GM12878 (cell line): ENCODE measurements at regions not wholly inside any gene's neighbourhood (a gene's known extent, or its start where the extent isn't known, plus 50 kb on each side); places are given as distances from the start of the nearest gene placed in this dataset.

ENCODE experiments used
- ATAC-seq: fragments of 200-7000 bp; cut with Tn5 transposase; 3 replicates; pipeline ENCODE4 v1.9.1; 2020; ENCODE audit warnings: mild to moderate bottlenecking, moderate library complexity
- BruUV-seq: library from RNA; stranded (reverse); fragments of 400-500 nt; replicated peaks from 2 replicates; lab custom pipeline; 2021; lab: Mats Ljungman, UMichigan
- CTCF ChIA-PET: fragments of 300-600 bp; sonication (Branson Sonifier 250); formaldehyde crosslinking; extraction: SDS; loops from one replicate; lab custom pipeline; 2021; ENCODE audit warnings: inconsistent platforms; lab: Yijun Ruan, JAX
- POLR2A ChIA-PET: fragments of 350-600 bp; formaldehyde crosslinking; extraction: SDS; loops from one replicate; lab custom pipeline; 2021; ENCODE audit warnings: inconsistent platforms; lab: Charles Lee
- RAD21 ChIA-PET: fragments of 300-600 bp; sonication (Branson Sonifier 250); formaldehyde crosslinking; loops from one replicate; lab custom pipeline; 2023; ENCODE audit warnings: antibody characterized with exemption; ENCODE audit not compliant: unreplicated experiment; lab: Charles Lee
- SMC1A ChIA-PET: fragments of 300-600 bp; sonication (Branson Sonifier 250); formaldehyde crosslinking; loops from one replicate; lab custom pipeline; 2023; ENCODE audit not compliant: unreplicated experiment, uncharacterized antibody; lab: Charles Lee
- DNase-seq: peaks from one replicate; pipeline ENCODE4 v3.0.0-alpha.2; 2011; ENCODE audit warnings: low read depth, low spot score
- FAIRE-seq: peaks from 3 replicates; lab custom pipeline; 2011; peaks lifted over from hg19 to GRCh38; lab: Jason Lieb, UNC
- H2AFZ ChIP-seq: 2 replicates; pipeline ENCODE4 v1.6.0; 2011; ENCODE audit warnings: low read depth, low read length, control low read depth; ENCODE audit not compliant: control insufficient read depth
- H3K27ac ChIP-seq: 2 replicates; pipeline ENCODE4 v1.5.1; 2011; ENCODE audit warnings: control low read depth; ENCODE audit not compliant: control insufficient read depth, insufficient read depth
- H3K27me3 ChIP-seq, 2 experiments: replicated peaks in 1 of 2; 2 replicates each; pipeline versions ENCODE4 v1.6.0 to v1.6.1; 2011; ENCODE audit warnings: low read length in 1 of 2; ENCODE audit not compliant: control insufficient read depth in 2 of 2, insufficient read depth in 2 of 2
- H3K36me3 ChIP-seq, 2 experiments: 2 replicates each; pipeline ENCODE4 v1.5.1; 2011; ENCODE audit warnings: low read length in 1 of 2; ENCODE audit not compliant: control insufficient read depth in 2 of 2, insufficient read depth in 2 of 2
- H3K4me1 ChIP-seq: 2 replicates; pipeline ENCODE4 v1.6.1; 2011; ENCODE audit warnings: mild to moderate bottlenecking, low read length, moderate library complexity, mixed read lengths; ENCODE audit not compliant: control insufficient read depth, insufficient read depth
- H3K4me2 ChIP-seq: 2 replicates; pipeline ENCODE4 v1.6.0; 2011; ENCODE audit warnings: control low read depth; ENCODE audit not compliant: control insufficient read depth, insufficient read depth
- H3K4me3 ChIP-seq: fragments of 200-600 bp; sonication (generic); 2 replicates; pipeline ENCODE4 v1.5.1; 2016
- H3K79me2 ChIP-seq: 2 replicates; pipeline ENCODE4 v1.6.0; 2011; ENCODE audit warnings: low read length; ENCODE audit not compliant: control insufficient read depth, insufficient read depth
- H3K9ac ChIP-seq: 2 replicates; pipeline ENCODE4 v1.8.0; 2011; ENCODE audit warnings: low read length, control low read depth, mixed read lengths; ENCODE audit not compliant: control insufficient read depth, insufficient read depth
- H3K9me3 ChIP-seq: replicated peaks from 3 replicates; pipeline ENCODE4 v1.5.1; 2011; ENCODE audit warnings: mild to moderate bottlenecking, low read length; ENCODE audit not compliant: control insufficient read depth, insufficient read depth
- H4K20me1 ChIP-seq: 2 replicates; pipeline ENCODE4 v1.6.0; 2011; ENCODE audit not compliant: control insufficient read depth, insufficient read depth
- CREB1 ChIP-seq: IDR thresholded peaks from 2 replicates; pipeline ENCODE4 v1.6.1; 2012; ENCODE audit warnings: low read depth, mild to moderate bottlenecking, inconsistent platforms
- IKZF2 ChIP-seq, 2 experiments: fragments of 450-650 bp; IDR thresholded peaks; 2 replicates each; pipeline ENCODE4 v1.6.1; 2017; ENCODE audit warnings: mild to moderate bottlenecking in 2 of 2, moderate library complexity in 2 of 2
- MTA3 ChIP-seq: IDR thresholded peaks from 2 replicates; pipeline ENCODE4 v1.6.1; 2012; ENCODE audit warnings: low read length, inconsistent platforms, borderline replicate concordance
- POLR2AphosphoS5 ChIP-seq: IDR thresholded peaks from 2 replicates; pipeline ENCODE4 v1.6.1; 2011; ENCODE audit warnings: mild to moderate bottlenecking, low read length, inconsistent platforms
- WGBS: methylation state at CpG from one replicate; pipeline ENCODE4 v1.1.6; 2016; ENCODE audit warnings: low lambda C conversion rate; ENCODE audit not compliant: insufficient replicate concordance, insufficient coverage; ENCODE audit errors: missing lambda C conversion rate; 5-methylcytosine and 5-hydroxymethylcytosine counted together
- in situ Hi-C: fragments of 300-500 bp; cut with MboI; formaldehyde crosslinking; loops from 9 replicates; pipeline ENCODE4 v1.14.3; 2018; ENCODE audit warnings: mixed read lengths
- intact Hi-C: fragments of 100-400 bp; cut with micrococcal nuclease; formaldehyde crosslinking; loops from one replicate; pipeline ENCODE4 v1.14.2; 2022; ENCODE audit not compliant: unreplicated experiment
- TF ChIP-seq, protein P1 (sequence below): fragments of 450-650 bp; IDR thresholded peaks from 2 replicates; pipeline ENCODE4 v1.6.1; 2017; ENCODE audit warnings: low read depth, mild to moderate bottlenecking, moderate library complexity
- TF ChIP-seq, protein P2 (sequence below): fragments of 450-650 bp; IDR thresholded peaks from 2 replicates; pipeline ENCODE4 v1.6.1; 2017; ENCODE audit warnings: mild to moderate bottlenecking, low read depth, inconsistent platforms; ENCODE audit not compliant: poor library complexity, severe bottlenecking
- TF ChIP-seq, protein P3 (sequence below): fragments of 450-650 bp; formaldehyde crosslinking; IDR thresholded peaks from 2 replicates; pipeline ENCODE4 v1.4.0; 2020; ENCODE audit warnings: mild to moderate bottlenecking, moderate library complexity
- TF ChIP-seq, protein P4 (sequence below): IDR thresholded peaks from 2 replicates; pipeline ENCODE4 v1.6.1; 2012; ENCODE audit warnings: mild to moderate bottlenecking, low read depth, low read length
- TF ChIP-seq, protein P5 (sequence below): fragments of 450-650 bp; IDR thresholded peaks from 2 replicates; pipeline ENCODE4 v1.6.1; 2018; ENCODE audit warnings: borderline replicate concordance, mild to moderate bottlenecking; ENCODE audit not compliant: partially characterized antibody

DNA sequence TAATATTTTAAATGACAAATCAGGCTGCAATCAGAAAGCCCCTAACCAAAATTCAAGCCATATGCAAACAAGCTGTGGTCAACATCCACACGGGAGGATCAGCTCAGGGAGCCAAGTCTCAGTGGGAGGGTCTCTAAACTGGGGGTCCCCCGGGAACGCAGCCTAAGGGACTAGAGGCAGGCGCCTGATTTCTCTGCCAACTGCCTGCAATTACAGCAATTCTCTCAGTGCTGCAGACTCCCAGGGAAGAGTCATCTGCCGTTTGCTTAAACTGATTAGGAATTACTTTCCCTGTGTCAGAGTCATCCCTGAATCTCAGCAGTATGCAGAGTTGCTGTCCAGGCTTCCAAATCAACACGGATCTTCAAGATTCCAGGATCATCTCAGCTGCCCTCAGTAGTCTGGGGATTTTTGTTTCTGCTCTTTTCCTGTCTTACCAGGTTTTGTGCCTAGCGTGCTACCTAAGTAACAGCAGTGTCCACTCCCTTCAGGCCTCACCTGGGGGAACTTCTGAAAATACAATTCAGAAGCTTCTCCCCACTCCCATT, 247.8 kb downstream of the RRAGC start:
- SMC1A ChIA-PET, result no interaction called here
- H2AFZ ChIP-seq, result no peak overlapping the region
- ATAC-seq, result no peak
- H3K4me1 ChIP-seq, result no peaks in the 10 kb centered on the region
- no peaks in the 10 kb centered on the region for H3K9me3 ChIP-seq
- POLR2A ChIA-PET, result no interaction called here
- BruUV-seq, result no TSS peak
- H3K9ac ChIP-seq, result no peak overlapping the region
- no peak for DNase-seq
- H3K79me2 ChIP-seq, result no peaks in the 10 kb centered on the region
- no peak overlapping the region for H3K27ac ChIP-seq
- in situ Hi-C loops, result no loop called here
- intact Hi-C loops, result no loop called here
- H3K27me3 ChIP-seq, result peaks cover 0 to 1% of the 10 kb centered on the region in 2 experiments; a peak in 3 of 4 replicates
- H3K4me3 ChIP-seq, result no peak overlapping the region
- CTCF ChIA-PET, result interaction anchor here (0.8 kb wide), 1 partner anchor 84 kb away, joined by 3 read pairs; no protein-coding TSS in a partner anchor
- no peak for FAIRE-seq
- RAD21 ChIA-PET, result no interaction called here
- no peak overlapping the region for H3K4me2 ChIP-seq
- no peaks in the 10 kb centered on the region for H3K36me3 ChIP-seq
- WGBS, result 6% methylated on average over 7 of the region's 7 CpGs
- H4K20me1 ChIP-seq, result no peaks in the 10 kb centered on the region
- TF ChIP-seq, protein P1, sequence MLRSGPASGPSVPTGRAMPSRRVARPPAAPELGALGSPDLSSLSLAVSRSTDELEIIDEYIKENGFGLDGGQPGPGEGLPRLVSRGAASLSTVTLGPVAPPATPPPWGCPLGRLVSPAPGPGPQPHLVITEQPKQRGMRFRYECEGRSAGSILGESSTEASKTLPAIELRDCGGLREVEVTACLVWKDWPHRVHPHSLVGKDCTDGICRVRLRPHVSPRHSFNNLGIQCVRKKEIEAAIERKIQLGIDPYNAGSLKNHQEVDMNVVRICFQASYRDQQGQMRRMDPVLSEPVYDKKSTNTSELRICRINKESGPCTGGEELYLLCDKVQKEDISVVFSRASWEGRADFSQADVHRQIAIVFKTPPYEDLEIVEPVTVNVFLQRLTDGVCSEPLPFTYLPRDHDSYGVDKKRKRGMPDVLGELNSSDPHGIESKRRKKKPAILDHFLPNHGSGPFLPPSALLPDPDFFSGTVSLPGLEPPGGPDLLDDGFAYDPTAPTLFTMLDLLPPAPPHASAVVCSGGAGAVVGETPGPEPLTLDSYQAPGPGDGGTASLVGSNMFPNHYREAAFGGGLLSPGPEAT, result no peak
- TF ChIP-seq, protein P2, sequence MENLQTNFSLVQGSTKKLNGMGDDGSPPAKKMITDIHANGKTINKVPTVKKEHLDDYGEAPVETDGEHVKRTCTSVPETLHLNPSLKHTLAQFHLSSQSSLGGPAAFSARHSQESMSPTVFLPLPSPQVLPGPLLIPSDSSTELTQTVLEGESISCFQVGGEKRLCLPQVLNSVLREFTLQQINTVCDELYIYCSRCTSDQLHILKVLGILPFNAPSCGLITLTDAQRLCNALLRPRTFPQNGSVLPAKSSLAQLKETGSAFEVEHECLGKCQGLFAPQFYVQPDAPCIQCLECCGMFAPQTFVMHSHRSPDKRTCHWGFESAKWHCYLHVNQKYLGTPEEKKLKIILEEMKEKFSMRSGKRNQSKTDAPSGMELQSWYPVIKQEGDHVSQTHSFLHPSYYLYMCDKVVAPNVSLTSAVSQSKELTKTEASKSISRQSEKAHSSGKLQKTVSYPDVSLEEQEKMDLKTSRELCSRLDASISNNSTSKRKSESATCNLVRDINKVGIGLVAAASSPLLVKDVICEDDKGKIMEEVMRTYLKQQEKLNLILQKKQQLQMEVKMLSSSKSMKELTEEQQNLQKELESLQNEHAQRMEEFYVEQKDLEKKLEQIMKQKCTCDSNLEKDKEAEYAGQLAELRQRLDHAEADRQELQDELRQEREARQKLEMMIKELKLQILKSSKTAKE, result no peak
- TF ChIP-seq POLR2AphosphoS5 (no peak), CREB1 (no peak), IKZF2 (IDR thresholded peaks at IDR 0.05) (no peak), MTA3 (no peak)
- TF ChIP-seq, protein P3, sequence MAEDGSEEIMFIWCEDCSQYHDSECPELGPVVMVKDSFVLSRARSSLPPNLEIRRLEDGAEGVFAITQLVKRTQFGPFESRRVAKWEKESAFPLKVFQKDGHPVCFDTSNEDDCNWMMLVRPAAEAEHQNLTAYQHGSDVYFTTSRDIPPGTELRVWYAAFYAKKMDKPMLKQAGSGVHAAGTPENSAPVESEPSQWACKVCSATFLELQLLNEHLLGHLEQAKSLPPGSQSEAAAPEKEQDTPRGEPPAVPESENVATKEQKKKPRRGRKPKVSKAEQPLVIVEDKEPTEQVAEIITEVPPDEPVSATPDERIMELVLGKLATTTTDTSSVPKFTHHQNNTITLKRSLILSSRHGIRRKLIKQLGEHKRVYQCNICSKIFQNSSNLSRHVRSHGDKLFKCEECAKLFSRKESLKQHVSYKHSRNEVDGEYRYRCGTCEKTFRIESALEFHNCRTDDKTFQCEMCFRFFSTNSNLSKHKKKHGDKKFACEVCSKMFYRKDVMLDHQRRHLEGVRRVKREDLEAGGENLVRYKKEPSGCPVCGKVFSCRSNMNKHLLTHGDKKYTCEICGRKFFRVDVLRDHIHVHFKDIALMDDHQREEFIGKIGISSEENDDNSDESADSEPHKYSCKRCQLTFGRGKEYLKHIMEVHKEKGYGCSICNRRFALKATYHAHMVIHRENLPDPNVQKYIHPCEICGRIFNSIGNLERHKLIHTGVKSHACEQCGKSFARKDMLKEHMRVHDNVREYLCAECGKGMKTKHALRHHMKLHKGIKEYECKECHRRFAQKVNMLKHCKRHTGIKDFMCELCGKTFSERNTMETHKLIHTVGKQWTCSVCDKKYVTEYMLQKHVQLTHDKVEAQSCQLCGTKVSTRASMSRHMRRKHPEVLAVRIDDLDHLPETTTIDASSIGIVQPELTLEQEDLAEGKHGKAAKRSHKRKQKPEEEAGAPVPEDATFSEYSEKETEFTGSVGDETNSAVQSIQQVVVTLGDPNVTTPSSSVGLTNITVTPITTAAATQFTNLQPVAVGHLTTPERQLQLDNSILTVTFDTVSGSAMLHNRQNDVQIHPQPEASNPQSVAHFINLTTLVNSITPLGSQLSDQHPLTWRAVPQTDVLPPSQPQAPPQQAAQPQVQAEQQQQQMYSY (CRISPR knock-in tag), result no peak
- TF ChIP-seq, protein P4, sequence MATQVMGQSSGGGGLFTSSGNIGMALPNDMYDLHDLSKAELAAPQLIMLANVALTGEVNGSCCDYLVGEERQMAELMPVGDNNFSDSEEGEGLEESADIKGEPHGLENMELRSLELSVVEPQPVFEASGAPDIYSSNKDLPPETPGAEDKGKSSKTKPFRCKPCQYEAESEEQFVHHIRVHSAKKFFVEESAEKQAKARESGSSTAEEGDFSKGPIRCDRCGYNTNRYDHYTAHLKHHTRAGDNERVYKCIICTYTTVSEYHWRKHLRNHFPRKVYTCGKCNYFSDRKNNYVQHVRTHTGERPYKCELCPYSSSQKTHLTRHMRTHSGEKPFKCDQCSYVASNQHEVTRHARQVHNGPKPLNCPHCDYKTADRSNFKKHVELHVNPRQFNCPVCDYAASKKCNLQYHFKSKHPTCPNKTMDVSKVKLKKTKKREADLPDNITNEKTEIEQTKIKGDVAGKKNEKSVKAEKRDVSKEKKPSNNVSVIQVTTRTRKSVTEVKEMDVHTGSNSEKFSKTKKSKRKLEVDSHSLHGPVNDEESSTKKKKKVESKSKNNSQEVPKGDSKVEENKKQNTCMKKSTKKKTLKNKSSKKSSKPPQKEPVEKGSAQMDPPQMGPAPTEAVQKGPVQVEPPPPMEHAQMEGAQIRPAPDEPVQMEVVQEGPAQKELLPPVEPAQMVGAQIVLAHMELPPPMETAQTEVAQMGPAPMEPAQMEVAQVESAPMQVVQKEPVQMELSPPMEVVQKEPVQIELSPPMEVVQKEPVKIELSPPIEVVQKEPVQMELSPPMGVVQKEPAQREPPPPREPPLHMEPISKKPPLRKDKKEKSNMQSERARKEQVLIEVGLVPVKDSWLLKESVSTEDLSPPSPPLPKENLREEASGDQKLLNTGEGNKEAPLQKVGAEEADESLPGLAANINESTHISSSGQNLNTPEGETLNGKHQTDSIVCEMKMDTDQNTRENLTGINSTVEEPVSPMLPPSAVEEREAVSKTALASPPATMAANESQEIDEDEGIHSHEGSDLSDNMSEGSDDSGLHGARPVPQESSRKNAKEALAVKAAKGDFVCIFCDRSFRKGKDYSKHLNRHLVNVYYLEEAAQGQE, result no peak
- TF ChIP-seq, protein P5, sequence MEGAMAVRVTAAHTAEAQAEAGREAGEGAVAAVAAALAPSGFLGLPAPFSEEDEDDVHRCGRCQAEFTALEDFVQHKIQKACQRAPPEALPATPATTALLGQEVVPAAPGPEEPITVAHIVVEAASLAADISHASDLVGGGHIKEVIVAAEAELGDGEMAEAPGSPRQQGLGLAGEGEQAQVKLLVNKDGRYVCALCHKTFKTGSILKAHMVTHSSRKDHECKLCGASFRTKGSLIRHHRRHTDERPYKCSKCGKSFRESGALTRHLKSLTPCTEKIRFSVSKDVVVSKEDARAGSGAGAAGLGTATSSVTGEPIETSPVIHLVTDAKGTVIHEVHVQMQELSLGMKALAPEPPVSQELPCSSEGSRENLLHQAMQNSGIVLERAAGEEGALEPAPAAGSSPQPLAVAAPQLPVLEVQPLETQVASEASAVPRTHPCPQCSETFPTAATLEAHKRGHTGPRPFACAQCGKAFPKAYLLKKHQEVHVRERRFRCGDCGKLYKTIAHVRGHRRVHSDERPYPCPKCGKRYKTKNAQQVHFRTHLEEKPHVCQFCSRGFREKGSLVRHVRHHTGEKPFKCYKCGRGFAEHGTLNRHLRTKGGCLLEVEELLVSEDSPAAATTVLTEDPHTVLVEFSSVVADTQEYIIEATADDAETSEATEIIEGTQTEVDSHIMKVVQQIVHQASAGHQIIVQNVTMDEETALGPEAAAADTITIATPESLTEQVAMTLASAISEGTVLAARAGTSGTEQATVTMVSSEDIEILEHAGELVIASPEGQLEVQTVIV, result no peak
